ENCODE measurements at regions not wholly inside any gene's neighbourhood (a gene's known extent, or its start where the extent isn't known, plus 50 kb on each side); places are given as distances from the start of the nearest gene placed in this dataset.

- TF ChIP-seq PAX8 (CRISPR knock-in tag; IDR thresholded peaks at IDR 0.05; ENCODE audit: borderline replicate concordance), result no peak
- TF ChIP-seq EZH2 (conservative IDR thresholded peaks at IDR 0.05; ENCODE audit: low read depth, low read length), result no peak
- TF ChIP-seq CEBPG (CRISPR knock-in tag; IDR thresholded peaks at IDR 0.05), result no peak
- TF ChIP-seq FOXA1 (IDR thresholded peaks at IDR 0.05), result no peak
- TF ChIP-seq FOXA1 (CRISPR knock-in tag; IDR thresholded peaks at IDR 0.05), result no peak
- TF ChIP-seq, protein P1, sequence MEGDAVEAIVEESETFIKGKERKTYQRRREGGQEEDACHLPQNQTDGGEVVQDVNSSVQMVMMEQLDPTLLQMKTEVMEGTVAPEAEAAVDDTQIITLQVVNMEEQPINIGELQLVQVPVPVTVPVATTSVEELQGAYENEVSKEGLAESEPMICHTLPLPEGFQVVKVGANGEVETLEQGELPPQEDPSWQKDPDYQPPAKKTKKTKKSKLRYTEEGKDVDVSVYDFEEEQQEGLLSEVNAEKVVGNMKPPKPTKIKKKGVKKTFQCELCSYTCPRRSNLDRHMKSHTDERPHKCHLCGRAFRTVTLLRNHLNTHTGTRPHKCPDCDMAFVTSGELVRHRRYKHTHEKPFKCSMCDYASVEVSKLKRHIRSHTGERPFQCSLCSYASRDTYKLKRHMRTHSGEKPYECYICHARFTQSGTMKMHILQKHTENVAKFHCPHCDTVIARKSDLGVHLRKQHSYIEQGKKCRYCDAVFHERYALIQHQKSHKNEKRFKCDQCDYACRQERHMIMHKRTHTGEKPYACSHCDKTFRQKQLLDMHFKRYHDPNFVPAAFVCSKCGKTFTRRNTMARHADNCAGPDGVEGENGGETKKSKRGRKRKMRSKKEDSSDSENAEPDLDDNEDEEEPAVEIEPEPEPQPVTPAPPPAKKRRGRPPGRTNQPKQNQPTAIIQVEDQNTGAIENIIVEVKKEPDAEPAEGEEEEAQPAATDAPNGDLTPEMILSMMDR (CRISPR knock-in tag; IDR thresholded peaks at IDR 0.05), result no peak
- TF ChIP-seq, protein P2, sequence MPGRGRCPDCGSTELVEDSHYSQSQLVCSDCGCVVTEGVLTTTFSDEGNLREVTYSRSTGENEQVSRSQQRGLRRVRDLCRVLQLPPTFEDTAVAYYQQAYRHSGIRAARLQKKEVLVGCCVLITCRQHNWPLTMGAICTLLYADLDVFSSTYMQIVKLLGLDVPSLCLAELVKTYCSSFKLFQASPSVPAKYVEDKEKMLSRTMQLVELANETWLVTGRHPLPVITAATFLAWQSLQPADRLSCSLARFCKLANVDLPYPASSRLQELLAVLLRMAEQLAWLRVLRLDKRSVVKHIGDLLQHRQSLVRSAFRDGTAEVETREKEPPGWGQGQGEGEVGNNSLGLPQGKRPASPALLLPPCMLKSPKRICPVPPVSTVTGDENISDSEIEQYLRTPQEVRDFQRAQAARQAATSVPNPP (CRISPR knock-in tag; IDR thresholded peaks at IDR 0.05), result no peak
- TF ChIP-seq, protein P3, sequence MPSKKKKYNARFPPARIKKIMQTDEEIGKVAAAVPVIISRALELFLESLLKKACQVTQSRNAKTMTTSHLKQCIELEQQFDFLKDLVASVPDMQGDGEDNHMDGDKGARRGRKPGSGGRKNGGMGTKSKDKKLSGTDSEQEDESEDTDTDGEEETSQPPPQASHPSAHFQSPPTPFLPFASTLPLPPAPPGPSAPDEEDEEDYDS (CRISPR knock-in tag; IDR thresholded peaks at IDR 0.05), result no peak
- TF ChIP-seq POLR2A (IDR thresholded peaks at IDR 0.05; ENCODE audit: insufficient read depth in 1 of 2, low read depth in 2 of 2, low read length in 2 of 2), result no peak
Measured at GRCh38 chr4:67131224-67131623, 414.1 kb downstream of the CENPC start.

All from HepG2 (cell line).